ENCODE measurements at regions not wholly inside any gene's neighbourhood (a gene's known extent, or its start where the extent isn't known, plus 50 kb on each side); places are given as distances from the start of the nearest gene placed in this dataset.
"Not testable (repeated sequence)": the region's sequence is repeated elsewhere in the genome, so short reads cannot be mapped to it uniquely, and the experiment has no call there.

DNA sequence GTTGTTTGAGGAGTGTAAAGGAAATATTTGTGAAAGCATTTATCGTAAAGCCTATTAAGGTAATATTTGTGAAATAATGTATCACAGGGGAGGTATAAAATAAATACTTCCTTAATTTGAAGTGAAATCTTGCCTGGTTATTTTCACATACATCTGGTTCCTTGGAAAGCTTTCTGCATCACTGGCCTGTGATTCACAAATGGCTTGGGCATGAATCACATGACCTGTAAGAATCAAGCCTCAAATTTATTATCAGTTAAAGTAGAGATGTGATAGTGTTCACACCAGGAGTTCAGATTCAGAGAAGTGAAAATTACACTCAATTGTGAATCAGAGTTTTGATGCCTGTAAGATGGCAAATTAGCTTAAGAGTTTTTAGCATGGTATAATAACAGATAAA lies 1911.4 kb downstream of the STIM2 start:
- no peak for DNase-seq

DNA sequence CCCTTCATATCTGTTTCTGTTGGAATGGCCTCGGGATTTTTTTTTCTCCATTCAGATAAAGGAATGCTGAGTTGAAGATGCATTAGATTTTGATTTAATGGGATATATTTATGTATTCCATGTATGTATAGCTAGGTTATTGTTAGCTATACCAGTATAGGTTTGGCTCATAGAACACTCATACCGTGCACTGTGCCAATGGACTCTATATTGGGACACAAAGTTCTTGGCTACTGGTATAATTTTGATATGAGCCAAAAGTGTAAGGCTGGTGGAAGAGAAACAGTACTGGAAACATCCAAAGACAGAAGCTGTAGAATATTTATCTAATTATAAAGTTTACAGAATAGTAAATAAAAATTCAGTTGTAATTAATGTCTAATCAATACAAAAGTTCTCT lies 1912.1 kb downstream of the STIM2 start:
- no peak for DNase-seq

DNA sequence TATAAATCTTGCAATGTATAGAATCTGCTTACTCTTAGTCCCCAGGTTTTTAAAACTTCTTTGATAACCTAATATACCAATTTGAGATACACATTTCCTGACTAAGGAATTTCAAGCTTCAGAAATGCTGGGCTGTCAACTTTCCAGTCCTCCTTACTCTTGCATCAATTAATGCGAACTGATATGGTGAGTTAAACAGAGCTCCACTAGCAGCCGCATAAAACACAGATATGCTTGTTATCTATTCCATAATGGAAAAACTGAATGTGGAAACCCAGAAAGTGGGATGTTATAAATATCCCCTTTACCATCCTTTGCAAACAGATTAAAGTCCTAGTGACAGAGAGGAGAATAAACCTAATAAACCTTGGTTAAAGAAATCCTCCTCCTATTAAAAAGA lies 1913.7 kb downstream of the STIM2 start:
- DNase-seq, result no peak

DNA sequence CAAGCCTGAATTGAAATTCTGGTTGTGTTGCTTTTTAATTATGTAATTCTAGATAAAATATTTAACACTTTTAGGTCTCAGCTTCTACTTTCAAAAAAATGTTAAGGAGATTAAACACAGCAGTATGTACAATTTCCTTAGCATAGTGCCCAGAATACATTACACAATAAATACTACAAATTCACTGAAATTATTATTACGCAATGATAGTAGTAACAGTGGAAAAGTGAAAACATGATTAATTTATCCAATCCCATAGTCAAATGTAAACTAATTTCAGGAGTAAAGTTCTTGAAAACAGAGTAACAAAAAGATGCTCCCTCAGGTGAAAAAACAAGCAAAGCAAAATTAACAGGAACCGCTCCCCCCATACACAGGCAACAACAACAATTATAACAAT lies 1915.4 kb downstream of the STIM2 start:
- DNase-seq, result no peak

DNA sequence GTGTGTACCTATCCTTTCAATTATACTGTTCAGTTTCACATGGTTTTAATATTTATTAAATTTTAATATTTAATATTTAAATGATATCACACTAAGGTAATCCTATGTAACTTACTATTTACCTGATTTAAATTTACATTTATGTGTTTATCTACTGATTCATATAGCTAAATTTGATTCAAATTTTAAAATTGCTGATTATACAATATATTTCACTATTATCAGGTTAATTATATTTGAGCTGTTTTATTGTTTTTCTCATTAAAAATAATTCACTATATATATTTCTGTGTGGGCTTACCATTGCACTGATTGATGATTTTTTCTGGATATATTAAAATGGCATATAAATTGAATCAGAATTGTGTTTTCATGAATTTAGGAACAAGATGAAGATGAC lies 1923.5 kb downstream of the STIM2 start:
- no peak for DNase-seq

DNA sequence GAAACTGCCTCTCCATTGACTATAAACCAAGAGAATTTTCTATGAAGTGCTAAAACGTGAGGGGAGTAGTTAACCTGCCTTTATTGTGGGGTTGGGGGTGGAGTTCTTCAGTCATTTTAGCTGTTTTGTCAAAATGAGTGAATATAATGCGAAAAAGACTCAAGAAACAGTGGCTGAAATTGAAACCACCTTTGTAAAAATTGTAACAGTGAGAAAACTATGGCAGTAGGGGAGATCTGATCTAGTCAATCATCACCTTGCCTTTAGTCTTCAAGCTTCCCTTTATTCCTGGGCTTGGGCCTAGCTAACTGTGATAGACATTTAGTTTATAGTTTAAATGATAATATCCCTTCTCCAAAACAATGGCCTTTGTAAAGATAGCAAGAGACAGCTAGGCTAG lies 1927.3 kb downstream of the STIM2 start:
- DNase-seq, result no peak

DNA sequence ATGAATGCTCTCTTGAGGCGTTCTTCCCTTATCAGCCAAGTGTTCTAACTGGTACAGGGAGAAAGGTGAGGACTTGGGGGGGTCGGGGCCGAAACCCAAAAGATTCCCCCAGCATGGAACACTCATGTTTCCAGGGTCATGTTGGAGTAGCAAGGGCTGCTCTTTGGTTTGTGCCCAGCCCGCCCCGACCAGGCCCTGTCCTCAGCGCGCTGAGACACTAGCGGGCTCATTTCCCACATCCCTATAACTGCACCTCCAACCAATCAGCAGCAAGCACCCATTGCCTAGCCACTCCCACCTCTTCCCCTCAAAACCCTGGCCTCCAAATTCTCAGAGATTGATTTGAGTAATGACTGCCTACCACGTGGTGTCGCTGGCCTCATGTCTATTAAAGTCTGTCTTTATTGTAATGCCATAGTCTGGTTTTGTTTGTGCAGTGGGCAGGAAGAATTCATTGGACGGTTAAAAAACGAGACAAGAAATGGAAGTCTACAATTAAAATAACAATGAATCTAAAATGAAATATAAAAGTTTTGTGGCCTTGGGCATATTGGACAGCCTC lies 1928.4 kb downstream of the STIM2 start:
- DNase-seq, result no peak

DNA sequence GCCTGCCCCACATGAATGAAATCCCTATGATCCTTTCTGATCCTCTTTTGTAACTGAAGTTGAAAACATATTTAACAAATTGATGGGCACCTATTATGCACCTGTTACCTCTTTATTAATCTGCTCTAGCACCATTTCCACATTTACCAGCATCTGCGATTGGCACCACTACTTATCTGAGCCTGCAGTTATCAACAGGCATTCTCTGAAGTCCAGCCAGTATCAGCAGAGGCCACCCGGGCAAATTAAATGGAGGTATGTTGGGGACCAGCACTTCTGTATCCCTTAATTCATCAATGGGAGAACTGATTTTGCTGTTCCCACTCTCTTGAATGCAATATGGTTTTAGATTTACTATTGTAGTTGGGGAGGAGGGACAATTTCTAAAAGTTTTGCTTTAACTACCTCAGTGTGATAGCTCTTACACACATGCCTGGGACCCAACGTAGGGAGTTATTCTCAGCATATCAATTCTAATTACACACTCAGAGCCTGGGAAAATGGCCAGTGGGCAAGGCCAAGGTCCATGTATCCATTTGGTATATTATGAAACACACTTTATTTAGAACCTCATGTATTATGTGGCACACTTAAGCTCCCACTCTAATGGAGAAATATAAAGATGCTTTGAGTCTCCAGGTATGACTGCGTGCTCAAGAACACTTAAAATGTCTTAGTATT lies 1927.1 kb upstream of the PCDH7 start:
- DNase-seq, result no peak

DNA sequence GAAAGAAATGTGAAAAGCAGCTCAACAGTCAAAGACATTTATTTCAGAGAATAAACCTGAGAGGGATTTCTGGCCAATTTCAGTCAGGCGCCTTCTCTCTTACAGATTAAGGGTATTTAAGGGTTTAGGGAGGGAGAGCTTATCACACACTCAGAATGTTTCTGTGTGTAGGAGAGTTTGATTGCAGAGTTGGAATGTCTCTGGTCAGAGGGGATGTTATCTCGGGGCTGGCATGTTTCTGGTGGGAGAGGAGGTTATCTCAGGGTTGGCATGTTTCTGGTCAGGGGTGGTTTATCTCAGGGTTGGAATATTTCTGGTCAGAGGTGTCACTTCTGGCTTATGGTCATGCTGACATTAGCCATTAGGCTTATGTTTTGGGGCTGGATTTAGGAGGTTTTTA lies 1920.5 kb upstream of the PCDH7 start:
- DNase-seq, result no peak

DNA sequence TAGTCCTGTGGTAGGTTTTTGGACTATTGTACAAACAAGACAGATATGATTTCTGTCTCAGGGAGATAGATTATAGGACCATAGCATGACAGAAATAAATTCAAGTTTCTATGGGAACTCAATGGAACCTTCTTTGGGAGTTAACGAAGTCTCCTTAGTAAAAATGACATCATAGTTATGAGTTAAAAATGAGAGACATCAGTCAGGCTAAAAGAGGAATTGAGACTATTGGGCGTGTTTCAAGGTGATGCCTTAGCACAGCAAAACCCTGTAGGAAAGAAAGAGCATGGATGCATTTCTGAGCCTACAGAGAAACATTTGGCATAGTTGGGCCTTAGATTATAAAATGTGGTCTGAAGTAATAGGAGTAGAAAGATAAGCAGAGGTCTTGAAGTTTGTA lies 1909.1 kb upstream of the PCDH7 start:
- no peak for DNase-seq

DNA sequence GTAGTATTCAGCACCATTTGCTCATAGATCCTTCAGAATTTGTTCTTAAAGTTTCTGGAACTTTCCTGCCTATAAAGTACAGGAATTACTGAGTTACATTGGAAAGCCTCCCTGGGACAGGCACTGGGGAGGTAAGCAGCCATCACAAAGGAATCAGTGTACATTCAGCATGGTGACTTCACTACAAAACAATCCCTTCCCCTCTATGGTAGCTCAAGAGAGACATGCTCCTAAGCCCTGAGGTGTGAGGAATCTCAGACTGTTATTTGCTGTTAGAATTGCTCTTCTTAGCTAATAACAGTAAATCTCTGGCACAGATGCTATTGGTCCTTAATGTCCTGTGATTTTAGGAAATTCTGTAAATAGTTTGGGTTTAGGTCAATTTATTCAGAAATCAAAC lies 1898.0 kb upstream of the PCDH7 start:
- DNase-seq, result no peak

DNA sequence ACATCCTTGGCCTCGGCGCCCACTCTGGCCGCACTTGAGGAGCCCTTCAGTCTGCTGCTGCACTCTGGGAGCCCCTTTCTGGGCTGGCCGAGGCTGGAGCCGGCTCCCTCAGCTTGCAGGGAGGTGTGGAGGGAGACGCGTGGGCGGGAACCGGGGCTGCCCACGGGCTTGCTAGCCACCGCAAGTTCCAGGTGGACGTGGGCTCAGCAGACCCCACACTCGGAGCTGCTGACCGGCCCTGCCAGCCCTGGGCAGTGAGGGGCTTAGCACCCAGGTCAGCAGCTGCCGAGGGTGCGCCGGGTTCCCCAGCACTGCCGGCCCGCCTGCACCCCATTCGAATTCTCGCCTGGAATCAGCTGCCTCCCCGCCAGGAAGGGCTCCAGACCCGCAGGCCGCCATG lies 1892.3 kb upstream of the PCDH7 start:
- no peak for DNase-seq

DNA sequence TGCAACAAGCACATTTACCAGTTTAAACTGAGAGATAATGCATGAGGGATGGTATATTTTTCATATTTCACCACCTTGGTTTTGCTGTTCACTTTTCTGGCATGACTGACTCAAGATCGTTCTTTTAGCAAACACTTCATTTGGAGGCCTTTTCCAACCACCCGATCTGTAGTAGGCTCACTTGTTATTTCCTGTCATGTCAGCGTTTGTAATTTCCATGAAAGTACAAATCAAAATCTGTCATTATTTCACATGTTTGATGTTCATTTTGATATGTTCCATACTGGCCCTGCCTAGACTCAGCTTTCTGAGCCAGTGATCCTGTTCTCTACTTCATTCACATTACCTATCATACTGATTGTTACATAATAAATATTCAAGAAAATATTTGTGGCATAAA lies 1888.3 kb upstream of the PCDH7 start:
- DNase-seq, result no peak

DNA sequence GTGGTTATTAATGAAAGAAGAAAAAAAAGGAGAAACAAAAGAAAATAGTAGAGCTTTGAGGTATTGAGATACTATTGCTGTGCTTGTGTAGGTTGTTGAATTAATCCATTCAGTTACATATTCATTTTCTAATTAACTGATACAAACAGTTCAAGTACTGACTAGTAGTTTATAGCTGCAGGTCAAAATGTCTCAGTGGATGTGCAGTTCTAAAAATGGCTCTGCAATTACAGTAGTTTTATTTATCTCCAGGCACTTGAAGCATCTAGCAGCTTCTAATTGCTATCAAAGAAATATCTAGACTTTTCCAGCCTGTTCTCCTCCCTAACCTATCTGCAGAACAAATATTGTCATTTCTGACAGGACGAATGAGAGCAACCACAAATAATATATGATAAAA lies 1887.7 kb upstream of the PCDH7 start:
- no peak for DNase-seq

DNA sequence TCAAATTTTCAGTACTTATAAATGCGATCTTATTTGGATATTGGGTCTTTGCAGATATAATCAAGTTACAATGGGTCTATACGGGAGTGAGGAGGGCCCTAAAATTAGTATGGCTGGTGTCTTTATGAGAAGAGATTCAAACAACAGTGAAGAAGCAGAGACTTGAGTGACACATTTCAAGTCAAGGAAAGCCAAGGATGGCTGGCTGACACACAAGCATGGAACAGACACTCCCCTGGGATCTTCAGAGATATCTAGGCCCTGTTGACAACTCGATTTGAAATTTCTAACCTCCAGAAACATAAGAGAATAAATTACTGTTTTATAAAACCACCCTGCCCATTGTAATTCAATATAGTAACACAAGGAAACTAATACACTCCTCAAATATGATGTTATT lies 1886.0 kb upstream of the PCDH7 start:
- no peak for DNase-seq

DNA sequence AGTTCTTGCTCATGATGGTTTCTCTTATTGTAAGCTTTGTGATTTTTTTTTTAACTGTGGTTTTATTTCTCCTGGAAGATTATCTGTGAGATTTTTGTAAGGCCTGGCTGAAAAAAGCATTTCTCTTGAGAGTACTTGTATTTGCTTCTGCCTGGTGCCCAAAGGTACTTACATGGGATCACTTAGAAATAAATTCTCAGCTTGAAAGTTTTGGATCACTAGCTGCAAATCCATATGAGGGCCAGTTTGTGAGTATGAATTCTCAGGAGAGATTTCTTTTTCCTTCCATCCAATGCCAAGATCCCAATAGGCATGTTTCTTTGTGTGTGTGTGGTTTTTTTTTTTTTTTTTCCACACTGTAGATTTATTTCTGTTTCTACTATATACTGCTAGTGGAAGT lies 1884.7 kb upstream of the PCDH7 start:
- DNase-seq, result no peak

DNA sequence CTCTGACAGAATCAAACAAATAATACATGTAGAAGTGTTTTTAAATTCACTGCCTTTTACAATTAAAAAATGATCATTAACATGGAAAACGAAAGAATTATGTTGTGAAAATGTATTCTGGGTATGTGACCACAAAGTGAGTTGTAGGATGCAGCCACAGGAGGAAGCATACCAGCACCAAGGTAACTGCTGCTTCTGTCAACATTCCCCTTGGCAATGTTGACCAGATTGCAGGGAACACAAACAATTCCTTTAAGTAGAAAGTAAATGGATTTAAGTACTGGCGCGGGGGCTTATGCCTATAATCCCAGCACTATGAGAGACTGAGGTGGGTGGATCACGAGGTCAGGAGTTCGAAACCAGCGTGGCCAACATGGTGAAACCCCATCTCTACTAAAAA lies 1877.9 kb upstream of the PCDH7 start:
- no peak for DNase-seq

DNA sequence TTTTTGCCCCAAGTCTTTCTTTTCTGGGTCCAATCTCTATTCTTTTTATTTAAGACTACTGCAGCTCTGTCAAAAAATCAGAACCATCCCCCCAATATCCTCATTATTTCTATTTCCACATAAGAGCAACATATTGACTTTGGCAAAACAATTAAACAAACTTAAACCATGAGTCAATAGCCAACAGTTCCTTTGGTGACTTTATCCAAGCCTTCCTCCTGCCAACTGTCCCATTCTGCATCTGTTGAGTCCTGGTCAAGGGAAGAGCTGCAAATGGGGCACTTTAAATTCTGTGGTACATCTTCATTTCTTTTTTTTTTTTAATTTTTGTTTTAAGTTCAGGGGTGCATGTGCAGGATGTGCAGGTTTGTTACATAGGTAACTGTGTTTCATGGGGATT lies 1875.0 kb upstream of the PCDH7 start:
- DNase-seq, result no peak

DNA sequence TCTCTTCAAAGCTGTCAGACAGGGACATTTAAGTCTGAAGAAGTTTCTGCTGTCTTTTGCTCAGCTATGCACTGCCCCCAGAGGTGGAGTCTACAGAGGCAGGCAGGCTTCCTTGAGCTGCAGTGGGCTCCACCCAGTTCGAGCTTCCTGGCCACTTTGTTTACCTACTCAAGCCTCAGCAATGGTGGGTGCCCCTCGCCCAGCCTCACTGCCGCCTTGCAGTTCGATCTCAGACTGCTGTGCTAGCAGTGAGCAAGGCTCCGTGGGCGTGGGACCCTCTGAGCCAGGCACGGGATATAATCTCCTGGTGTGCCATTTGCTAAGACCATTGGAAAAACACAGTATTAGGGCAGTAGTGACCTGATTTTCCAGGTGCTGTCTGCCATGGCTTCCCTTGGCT lies 1863.1 kb upstream of the PCDH7 start:
- DNase-seq, result not testable (repeated sequence)

DNA sequence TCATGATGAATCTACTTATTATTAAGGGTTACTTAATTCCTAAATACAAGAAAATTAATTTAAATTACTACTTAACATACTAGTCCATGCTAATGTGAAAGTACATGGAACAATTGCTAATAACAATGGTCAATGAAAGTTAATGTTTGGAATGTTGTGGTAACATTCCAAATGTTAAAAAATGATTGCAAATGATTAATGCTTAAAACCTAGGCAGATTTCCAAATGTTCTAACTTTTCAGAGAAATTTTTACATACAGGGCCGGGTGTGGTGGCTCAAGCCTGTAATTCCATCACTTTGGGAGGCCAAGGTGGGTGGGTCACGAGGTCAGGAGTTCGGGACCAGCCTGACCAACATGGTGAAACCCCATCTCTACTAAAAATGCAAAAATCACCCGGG lies 1851.3 kb upstream of the PCDH7 start:
- no peak for DNase-seq

DNA sequence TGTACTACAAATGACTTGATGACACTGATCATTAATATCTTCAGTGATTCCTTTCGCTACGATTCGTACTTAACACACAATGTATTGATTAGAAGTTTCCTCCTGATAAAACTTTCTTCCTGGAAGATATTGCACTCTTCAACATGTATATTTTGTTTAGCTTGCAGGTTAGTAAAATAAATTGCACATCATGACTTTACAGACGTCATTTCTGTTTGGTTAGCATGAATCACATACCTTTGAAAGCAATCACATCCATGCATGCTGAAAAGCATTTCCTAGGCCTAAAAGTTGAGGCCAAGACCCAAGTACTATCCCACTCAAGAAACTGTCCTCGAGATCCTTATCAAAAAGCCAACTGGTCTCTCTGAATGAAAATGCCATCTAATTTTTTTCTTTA lies 1841.0 kb upstream of the PCDH7 start:
- no peak for DNase-seq

DNA sequence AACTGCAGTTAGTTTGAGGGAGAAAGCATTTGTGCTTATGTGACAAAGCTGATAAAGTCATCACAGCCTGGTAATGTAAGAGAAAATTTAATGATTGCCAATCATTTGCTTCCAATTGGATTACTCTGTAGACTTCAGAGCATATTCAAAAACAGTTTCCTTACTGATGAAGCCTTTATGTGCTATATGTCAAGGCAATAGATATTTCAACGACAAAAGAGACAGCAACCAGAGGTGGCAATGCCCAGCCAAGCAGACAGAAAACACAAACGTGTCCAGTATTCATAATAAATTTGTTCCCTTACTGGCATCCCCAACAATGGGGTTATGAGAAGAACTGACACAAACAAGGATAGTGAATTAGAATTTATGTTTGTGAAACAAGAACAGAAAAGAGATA lies 1840.3 kb upstream of the PCDH7 start:
- DNase-seq, result no peak

DNA sequence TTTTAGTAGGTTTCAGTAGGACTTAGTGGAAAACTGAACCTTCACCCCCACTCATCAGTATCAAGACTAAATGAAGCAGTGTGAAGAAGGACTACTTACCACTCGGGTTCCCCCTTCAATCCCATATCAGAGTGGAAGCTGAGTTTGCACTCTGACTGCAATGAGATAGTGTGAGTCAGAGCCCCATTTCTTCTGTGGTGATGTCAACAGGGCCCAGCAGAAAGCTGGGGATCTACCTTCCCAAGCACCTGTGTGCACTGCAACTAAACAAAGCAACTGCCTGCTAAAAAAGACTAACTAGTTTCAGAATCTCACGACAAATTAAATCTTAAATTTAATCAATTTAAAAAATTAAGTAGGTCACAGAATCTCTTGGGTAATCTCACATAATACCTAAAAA lies 1837.0 kb upstream of the PCDH7 start:
- no peak for DNase-seq

DNA sequence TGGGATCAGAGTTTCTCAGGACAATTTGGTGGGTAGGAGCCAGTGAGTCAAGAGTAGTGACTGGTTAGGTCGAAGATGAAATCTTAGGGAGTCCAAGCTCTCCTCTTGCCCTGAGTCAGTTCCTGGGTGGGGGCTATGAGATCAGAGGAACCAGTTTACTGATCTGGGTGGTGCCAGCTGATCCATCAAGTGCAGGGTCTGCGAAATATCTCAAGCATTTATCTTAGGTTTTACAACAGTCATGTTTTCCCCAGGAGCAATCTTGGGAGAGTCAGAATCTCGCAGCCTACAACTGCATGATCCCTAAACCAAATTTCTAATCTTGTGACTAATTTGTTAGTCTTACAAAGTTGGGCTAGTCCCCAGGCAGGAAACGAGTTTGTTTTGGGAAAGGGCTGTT lies 1833.2 kb upstream of the PCDH7 start:
- DNase-seq, result no peak

DNA sequence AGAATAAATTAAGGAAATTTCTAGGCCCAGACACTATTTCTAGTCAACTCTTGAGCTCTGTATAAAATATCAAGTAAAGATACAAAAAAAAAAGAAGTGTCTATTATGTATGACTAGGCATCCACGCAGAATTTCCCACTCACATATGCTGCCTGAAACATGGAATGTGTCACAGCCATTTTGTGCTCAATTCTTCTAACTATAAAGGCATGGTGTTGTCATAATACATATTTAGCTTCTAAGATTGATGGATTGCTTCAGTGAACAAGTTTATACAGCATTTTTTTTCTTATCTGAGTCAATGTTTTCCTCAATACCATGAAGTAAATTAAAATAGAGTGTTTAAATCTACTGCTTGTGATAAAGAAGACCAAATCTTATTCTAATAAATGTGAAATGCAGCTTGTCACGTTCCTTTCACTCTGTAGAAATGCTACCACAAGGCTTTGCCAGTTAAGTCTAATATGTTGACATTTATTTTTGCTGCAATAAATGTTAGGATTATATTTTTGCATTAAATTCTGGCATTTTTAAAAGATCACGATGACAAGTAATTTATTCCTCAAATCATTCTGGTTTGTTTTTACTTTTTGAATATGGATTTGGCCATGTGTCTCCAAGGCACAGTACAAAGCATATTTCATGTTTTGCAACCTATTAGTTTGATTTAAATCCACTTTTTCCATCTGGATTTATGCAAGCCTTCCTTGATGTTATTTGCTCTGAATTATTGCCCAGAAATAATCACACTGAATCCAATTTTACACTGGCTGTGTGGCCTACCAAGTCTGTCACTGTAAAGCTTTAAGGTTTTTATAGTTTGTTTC lies 1829.0 kb upstream of the PCDH7 start:
- no peak for DNase-seq
